ENCODE measurements at regions not wholly inside any gene's neighbourhood (a gene's known extent, or its start where the extent isn't known, plus 50 kb on each side); places are given as distances from the start of the nearest gene placed in this dataset.

GRCh38 chr15:53404930-53405493, 354.5 kb downstream of the WDR72 start:
- Histone ChIP-seq H3K27me3 (ENCODE audit: control insufficient read depth, insufficient read depth, low read length) (no peaks in the 10 kb centered on the region; the same call in 1 of the 2 replicates), H3K36me3 (ENCODE audit: control insufficient read depth, insufficient read depth, low read length) (no peaks in the 10 kb centered on the region), H3K4me1 (ENCODE audit: control insufficient read depth, insufficient read depth, low read length) (no peaks in the 10 kb centered on the region), H3K4me3 (ENCODE audit: low read depth in 2 of 2, low read length in 2 of 2) (no peak overlapping the region), H3K9me3 (ENCODE audit: control insufficient read depth, insufficient read depth, low read depth, low read length) (no peaks in the 10 kb centered on the region), H3K27ac (ENCODE audit: low read length) (no peak overlapping the region)
- DNase-seq (ENCODE audit: low read depth, low spot score) (no peak), ATAC-seq (no peak)
- ChIA-PET CTCF (no interaction called here), POLR2A (no interaction called here)
- in situ Hi-C loops (cut with HindIII; ENCODE audit: low pct_unique_long_range_greater_than_20kb, low sequenced_read_pairs) (no loop called here), intact Hi-C loops (cut with micrococcal nuclease; ENCODE audit: unreplicated experiment) (no loop called here)
- TF ChIP-seq SIN3A (IDR thresholded peaks at IDR 0.05; ENCODE audit: borderline replicate concordance, insufficient read depth, low read depth, low read length), result no peak
- no peak for TF ChIP-seq CTCF (IDR thresholded peaks at IDR 0.05)
- TF ChIP-seq POLR2AphosphoS5 (IDR thresholded peaks at IDR 0.05; ENCODE audit: low read depth, low read length), result no peak
- no peak for TF ChIP-seq REST (IDR thresholded peaks at IDR 0.05; ENCODE audit: insufficient read depth in 1 of 2, low read depth in 2 of 2, low read length in 1 of 2)
- no TSS peak for BruUV-seq (replicated peaks)

GRCh38 chr15:53401503-53401902, 358.0 kb downstream of the WDR72 start:
- no peak overlapping the region for H3K27ac ChIP-seq (ENCODE audit: low read length)
- BruUV-seq (replicated peaks), result no TSS peak
- H3K36me3 ChIP-seq (ENCODE audit: control insufficient read depth, insufficient read depth, low read length), result no peaks in the 10 kb centered on the region
- no peak for TF ChIP-seq POLR2AphosphoS5 (IDR thresholded peaks at IDR 0.05; ENCODE audit: low read depth, low read length)
- TF ChIP-seq CTCF (IDR thresholded peaks at IDR 0.05), result no peak
- no peak for TF ChIP-seq REST (IDR thresholded peaks at IDR 0.05; ENCODE audit: insufficient read depth in 1 of 2, low read depth in 2 of 2, low read length in 1 of 2)
- no peak for TF ChIP-seq SIN3A (IDR thresholded peaks at IDR 0.05; ENCODE audit: borderline replicate concordance, insufficient read depth, low read depth, low read length)
- TF ChIP-seq TCF7L2 (IDR thresholded peaks at IDR 0.05; ENCODE audit: low read depth, low read length), result no peak
- no peaks in the 10 kb centered on the region for H3K9me3 ChIP-seq (ENCODE audit: control insufficient read depth, insufficient read depth, low read depth, low read length)
- intact Hi-C loops (cut with micrococcal nuclease; ENCODE audit: unreplicated experiment), result no loop called here
- no peaks in the 10 kb centered on the region for H3K4me1 ChIP-seq (ENCODE audit: control insufficient read depth, insufficient read depth, low read length)
- ATAC-seq (no peak), DNase-seq (ENCODE audit: low read depth, low spot score) (no peak)
- POLR2A ChIA-PET, result no interaction called here
- no peak overlapping the region for H3K4me3 ChIP-seq (ENCODE audit: low read depth in 2 of 2, low read length in 2 of 2)
- CTCF ChIA-PET, result no interaction called here
- H3K27me3 ChIP-seq (ENCODE audit: control insufficient read depth, insufficient read depth, low read length), result no peaks in the 10 kb centered on the region; the same call in 1 of the 2 replicates
- in situ Hi-C loops (cut with HindIII; ENCODE audit: low pct_unique_long_range_greater_than_20kb, low sequenced_read_pairs), result no loop called here
